SKM-1 (cell line): ENCODE measurements at regions not wholly inside any gene's neighbourhood (a gene's known extent, or its start where the extent isn't known, plus 50 kb on each side); places are given as distances from the start of the nearest gene placed in this dataset.

ENCODE experiments used
- DNase-seq: peaks from one replicate; lab custom pipeline; 2025; ENCODE audit not compliant: unreplicated experiment; lab: John Stamatoyannopoulos, UW

DNA sequence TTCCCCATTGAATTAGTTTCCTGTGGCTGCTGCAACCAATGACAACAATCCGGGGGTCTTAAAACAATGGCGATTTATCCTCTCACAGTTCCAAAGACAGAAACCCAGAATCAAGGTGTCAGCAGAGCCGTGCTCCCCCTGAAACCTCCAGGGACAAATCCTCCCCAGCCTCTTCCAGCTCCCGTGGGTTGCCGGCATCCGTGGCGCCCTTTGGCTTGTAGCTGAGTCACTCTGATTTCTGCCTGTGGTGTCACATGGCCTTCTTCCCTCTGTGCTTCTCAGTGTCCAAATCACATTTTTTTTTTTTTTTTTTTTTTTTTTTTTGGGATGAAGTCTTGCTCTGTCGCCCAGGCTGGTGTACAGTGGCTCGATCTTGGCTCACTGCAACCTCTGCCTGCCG lies 64.5 kb upstream of the STX18 start:
- no peak for DNase-seq

DNA sequence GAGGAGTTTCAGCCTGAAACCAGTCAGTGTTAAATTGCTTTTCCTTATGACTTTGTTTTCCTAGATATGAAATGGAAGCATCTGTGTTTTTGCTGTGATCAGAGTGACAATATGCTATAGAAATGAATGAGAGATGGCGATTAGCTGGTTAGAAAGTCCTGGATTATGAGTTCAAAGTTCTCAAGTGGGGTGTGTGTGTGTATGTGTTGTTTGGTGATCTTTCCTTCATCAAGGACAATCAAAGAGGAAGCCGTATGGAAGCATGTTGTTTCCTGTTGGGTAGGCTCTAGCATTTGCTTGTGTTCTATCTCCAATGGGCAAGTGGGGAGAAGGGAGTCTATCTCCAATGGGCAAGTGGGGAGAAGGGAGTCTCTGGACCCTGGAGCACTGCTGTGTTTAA lies 64.0 kb upstream of the STX18 start:
- no peak for DNase-seq

GRCh38 chr4:4603592-4603991 lies 61.7 kb upstream of the STX18 start:
- no peak for DNase-seq

DNA sequence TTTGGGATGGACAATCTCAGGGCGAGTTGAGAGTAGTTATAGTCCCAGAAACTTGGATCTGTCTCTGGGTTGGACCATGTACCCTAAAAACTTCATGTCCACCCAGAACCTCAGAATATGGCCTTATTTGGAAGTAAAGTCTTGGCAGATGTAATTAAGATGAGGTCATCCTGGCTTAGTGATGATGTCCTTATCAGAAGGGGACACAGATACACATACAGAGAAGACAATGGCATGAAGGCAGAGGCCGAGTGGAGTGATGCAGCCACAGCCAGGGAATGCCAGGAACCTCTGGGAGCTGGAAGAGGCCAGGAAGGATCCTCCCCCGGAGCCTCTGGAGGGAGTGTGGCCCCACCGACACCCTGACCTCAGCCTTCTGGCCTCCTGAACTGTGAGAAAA lies 61.2 kb upstream of the STX18 start:
- no peak for DNase-seq

GRCh38 chr4:4602468-4602867 lies 60.6 kb upstream of the STX18 start:
- no peak for DNase-seq

DNA sequence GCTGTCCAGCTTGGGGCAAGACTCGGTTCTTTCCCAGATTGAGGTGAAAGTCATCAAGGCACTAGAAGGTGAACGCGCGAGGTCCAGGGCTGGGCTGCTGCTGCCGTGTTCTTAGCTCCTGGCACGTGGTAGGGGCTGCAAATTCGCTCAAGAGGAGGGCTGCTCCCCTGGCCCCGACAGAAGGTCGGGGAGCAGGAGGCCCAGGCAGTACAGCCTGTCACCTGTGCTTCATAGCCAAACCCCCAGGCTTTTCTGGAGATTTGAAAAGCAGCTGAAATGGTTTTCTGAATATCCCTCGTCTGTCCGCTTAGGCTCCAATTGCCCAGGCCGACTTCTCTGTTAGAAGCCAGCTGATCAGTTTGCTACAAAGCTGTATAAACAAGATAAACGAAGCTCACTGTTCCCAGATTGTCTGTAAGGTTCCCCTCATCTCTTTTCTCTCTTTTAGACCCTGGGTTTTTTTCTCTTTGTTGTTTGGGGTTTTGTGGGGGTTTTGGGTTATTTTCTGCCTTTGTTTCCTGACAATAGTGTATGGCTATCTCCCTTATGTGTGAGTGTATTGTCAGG lies 60.0 kb upstream of the STX18 start:
- no peak for DNase-seq

DNA sequence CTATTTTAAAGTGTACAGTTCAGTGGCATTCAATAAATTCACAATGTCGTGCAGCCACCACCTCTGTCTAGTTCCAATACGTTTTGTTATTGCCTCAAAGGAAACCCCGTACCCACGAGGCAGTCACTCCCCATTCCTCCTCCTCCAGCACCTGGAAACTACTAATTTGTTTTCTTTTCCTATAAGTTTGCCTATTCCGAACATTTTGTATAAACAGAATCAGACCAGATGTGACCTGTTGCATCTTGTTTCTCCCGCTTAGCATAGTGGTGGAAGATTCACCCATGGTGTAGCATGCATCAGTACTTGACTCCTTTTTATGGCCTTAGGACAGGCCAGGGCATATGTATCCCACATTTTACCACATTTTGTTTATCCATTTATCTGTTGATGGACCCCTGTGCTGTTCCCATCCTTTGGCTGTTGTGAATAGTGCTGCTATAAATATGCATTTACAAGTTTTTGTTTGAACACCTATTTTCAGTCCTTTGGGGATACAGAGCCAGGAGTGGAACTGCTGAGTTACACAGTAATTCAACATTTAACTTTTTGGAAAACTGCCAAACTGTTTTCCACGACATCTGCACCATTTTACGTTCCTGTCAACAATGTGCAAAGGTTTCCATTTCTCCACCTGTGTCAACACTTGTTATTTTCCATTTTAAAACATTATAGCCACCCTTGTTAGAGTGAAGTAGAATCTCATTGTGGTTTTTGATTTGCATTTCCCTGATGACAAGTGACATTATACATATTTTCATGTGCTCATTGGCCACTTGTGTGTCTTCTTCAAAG lies 57.8 kb upstream of the STX18 start:
- DNase-seq = no peak

GRCh38 chr4:4598851-4599411 lies 57.1 kb upstream of the STX18 start:
- no peak for DNase-seq

DNA sequence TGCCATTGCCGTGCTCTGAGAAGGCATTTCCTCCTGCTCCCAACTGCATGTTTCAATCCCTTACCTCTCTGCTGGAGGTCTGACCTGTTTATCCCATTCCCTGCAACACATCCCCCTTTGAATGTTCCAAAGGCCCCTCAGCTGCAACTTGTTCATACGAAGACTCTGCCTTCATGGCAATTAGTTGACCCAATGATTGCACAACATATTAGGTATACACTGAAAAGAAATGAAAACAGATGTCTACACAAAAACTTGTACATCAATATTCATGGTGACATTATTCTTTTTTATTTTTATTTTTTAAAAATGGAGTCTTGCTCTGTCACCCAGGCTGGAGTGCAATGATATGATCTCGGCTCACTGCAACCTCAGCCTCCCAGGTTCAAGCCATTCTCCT lies 54.9 kb upstream of the STX18 start:
- no peak for DNase-seq

DNA sequence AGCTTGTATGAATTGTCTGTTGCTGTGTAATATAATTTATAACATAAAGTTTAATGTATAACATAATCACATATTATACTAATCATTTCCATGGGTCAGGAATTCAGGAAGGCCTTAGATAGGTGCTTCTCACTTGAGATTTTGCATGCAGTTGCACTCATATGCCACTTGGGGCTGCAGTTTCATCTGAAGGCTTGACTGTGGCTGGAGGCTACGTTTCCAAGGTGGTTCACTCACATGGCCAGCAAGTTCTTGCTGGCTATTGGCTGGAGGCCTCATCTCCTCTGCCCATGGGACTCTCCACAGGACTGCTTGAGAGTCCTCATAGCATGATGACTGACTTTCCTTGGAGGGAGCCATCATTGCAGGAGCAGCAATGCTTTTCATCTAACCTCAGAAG lies 53.4 kb upstream of the STX18 start:
- DNase-seq = no peak

DNA sequence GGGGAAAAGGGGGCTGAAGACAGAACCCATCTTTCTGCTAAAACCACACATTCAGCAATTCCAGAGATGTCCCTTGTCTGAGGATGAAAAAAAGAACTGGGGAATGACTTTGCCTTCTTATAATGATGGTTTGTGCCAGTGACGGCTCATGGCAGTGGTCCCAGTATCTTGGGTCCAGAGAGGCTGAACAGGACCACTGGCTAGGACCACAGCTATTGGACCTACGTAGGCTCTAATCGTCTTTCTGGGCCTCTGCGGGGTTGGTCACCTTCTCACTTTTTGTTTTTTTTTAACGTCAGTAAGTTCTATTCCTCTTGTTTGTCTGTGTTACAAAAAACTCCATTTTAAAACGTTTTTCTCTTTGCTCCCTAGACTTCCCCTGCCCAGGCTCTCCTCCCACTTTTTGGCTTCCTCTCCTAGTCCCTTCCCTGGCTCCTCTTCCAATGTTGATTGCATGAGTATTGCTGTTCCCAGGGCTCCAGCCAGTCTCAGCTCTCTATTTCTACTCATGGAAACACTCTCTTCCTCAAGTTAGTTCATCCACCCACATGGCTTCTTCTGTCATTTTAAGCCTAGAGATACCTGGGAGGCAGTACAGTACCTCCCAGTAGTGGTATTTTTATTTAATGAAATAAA lies 52.6 kb upstream of the STX18 start:
- no peak for DNase-seq

GRCh38 chr4:4593596-4594284 lies 51.9 kb upstream of the STX18 start:
- no peak for DNase-seq

DNA sequence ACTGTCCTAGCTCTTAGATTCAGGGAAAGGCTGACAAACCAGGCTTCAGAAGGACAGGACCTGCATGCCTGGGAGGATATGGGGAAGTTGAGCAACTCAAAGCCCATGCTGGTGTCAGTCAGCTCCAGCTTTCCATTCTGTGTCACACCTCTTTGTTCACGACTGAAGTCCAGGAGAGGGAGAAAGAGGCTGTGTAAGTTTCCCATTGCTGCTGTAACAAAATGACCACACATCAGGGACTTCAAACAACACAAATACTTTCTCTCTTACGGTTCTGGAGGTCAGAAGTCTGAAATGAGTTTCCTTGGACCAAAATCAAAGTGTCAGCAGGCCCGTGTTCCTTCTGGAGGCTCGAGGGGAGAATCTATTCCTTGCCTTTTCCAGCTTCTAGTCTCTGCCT lies 50.6 kb upstream of the STX18 start:
- no peak for DNase-seq
